Neural crest cell (in vitro differentiated cells): ENCODE measurements at regions not wholly inside any gene's neighbourhood (a gene's known extent, or its start where the extent isn't known, plus 50 kb on each side); places are given as distances from the start of the nearest gene placed in this dataset.
"Not testable (repeated sequence)": the region's sequence is repeated elsewhere in the genome, so short reads cannot be mapped to it uniquely, and the experiment has no call there.

Experiments used
- DNase-seq: peaks from one replicate; pipeline ENCODE4 v3.0.0; 2021; ENCODE audit warnings: low read depth, mixed read lengths, low spot score
- H3K27ac Mint-ChIP-seq: one replicate; pipeline ENCODE4 v1.8.0; 2021; ENCODE audit warnings: mild to moderate bottlenecking, mixed read lengths; ENCODE audit not compliant: unreplicated experiment
- H3K27me3 Mint-ChIP-seq: 2 replicates; pipeline ENCODE4 v1.8.0; 2021; ENCODE audit warnings: low read depth, mild to moderate bottlenecking, mixed read lengths
- H3K36me3 Mint-ChIP-seq: 2 replicates; pipeline ENCODE4 v1.8.0; 2021; ENCODE audit warnings: low read depth, mild to moderate bottlenecking, mixed read lengths
- H3K4me1 Mint-ChIP-seq: 2 replicates; pipeline ENCODE4 v1.8.0; 2021; ENCODE audit warnings: mixed read lengths
- H3K4me3 Mint-ChIP-seq: one replicate; pipeline ENCODE4 v1.8.0; 2021; ENCODE audit warnings: mild to moderate bottlenecking, mixed read lengths
- H3K9me3 Mint-ChIP-seq: 2 replicates; pipeline ENCODE4 v1.8.0; 2021; ENCODE audit warnings: mixed read lengths
- CTCF ChIP-seq: fragments of 200-600 bp; sonication (generic); conservative IDR thresholded peaks from 2 replicates; pipeline ENCODE4 v1.5.0; 2021; ENCODE audit warnings: antibody characterized with exemption, mild to moderate bottlenecking

- no peaks in the 10 kb centered on the region for H3K36me3 Mint-ChIP-seq
- H3K27me3 Mint-ChIP-seq, result peaks cover 5% of the 10 kb centered on the region
- H3K4me3 Mint-ChIP-seq, result no peak overlapping the region
- TF ChIP-seq CTCF, result no peak
- H3K4me1 Mint-ChIP-seq, result no peaks in the 10 kb centered on the region
- peaks cover 4% of the 10 kb centered on the region for H3K9me3 Mint-ChIP-seq
- DNase-seq, result no peak
- no peak overlapping the region for H3K27ac Mint-ChIP-seq
Observed at GRCh38 chr12:46065412-46066166, 75.2 kb upstream of the SCAF11 start.

- Mint-ChIP-seq H3K4me3 (no peak overlapping the region), H3K27ac (no peak overlapping the region), H3K27me3 (peaks cover 7% of the 10 kb centered on the region), H3K9me3 (peaks cover 10% of the 10 kb centered on the region), H3K4me1 (no peaks in the 10 kb centered on the region), H3K36me3 (peaks cover 2% of the 10 kb centered on the region)
- no peak for TF ChIP-seq CTCF
- DNase-seq, result no peak
Observed at GRCh38 chr12:46064548-46064947, 74.2 kb upstream of the SCAF11 start.

GRCh38 chr12:46058697-46059096 lies 68.3 kb upstream of the SCAF11 start:
- not testable (repeated sequence) for H3K27ac Mint-ChIP-seq, H3K27me3 Mint-ChIP-seq, H3K36me3 Mint-ChIP-seq, H3K4me3 Mint-ChIP-seq, H3K4me1 Mint-ChIP-seq, DNase-seq
- peaks cover 24% of the 10 kb centered on the region for H3K9me3 Mint-ChIP-seq

- Mint-ChIP-seq H3K4me3 (no peak overlapping the region), H3K27ac (no peak overlapping the region), H3K27me3 (no peaks in the 10 kb centered on the region), H3K9me3 (peaks cover 28% of the 10 kb centered on the region), H3K36me3 (peaks cover 12% of the 10 kb centered on the region), H3K4me1 (no peaks in the 10 kb centered on the region)
- TF ChIP-seq CTCF, result no peak
- no peak for DNase-seq
Observed at GRCh38 chr12:46050805-46051204, 60.4 kb upstream of the SCAF11 start.

- peaks cover 11% of the 10 kb centered on the region for H3K36me3 Mint-ChIP-seq
- H3K4me3 Mint-ChIP-seq, result no peak overlapping the region
- no peaks in the 10 kb centered on the region for H3K27me3 Mint-ChIP-seq
- peaks cover 27% of the 10 kb centered on the region for H3K9me3 Mint-ChIP-seq
- no peak overlapping the region for H3K27ac Mint-ChIP-seq
- no peaks in the 10 kb centered on the region for H3K4me1 Mint-ChIP-seq
- no peak for TF ChIP-seq CTCF
- no peak for DNase-seq
Observed at GRCh38 chr12:46049665-46050064, 59.3 kb upstream of the SCAF11 start.

- peaks cover 9% of the 10 kb centered on the region for H3K36me3 Mint-ChIP-seq
- no peaks in the 10 kb centered on the region for H3K27me3 Mint-ChIP-seq
- H3K9me3 Mint-ChIP-seq, result peaks cover 17% of the 10 kb centered on the region
- H3K4me1 Mint-ChIP-seq, result no peaks in the 10 kb centered on the region
- no peak overlapping the region for H3K4me3 Mint-ChIP-seq
- DNase-seq, result no peak
- no peak overlapping the region for H3K27ac Mint-ChIP-seq
- TF ChIP-seq CTCF, result no peak
Observed at GRCh38 chr12:46046436-46046835, 56.1 kb upstream of the SCAF11 start.
